IMR-90 (cell line): ENCODE measurements at regions not wholly inside any gene's neighbourhood (a gene's known extent, or its start where the extent isn't known, plus 50 kb on each side); places are given as distances from the start of the nearest gene placed in this dataset.
A peak's percentile ranks its signal among the peaks of the same experiment; 100 is the strongest.

ENCODE experiments used
- ATAC-seq: fragments of 200-7000 bp; cut with Tn5 transposase; 2 replicates; pipeline ENCODE4 v1.9.1; 2020; ENCODE audit warnings: low read depth, mild to moderate bottlenecking, moderate library complexity
- BruUV-seq: library from RNA; stranded (reverse); fragments of 400-500 nt; replicated peaks from 2 replicates; lab custom pipeline; 2021; lab: Mats Ljungman, UMichigan
- CTCF ChIA-PET: fragments of 300-600 bp; formaldehyde crosslinking; extraction: SDS; loops from one replicate; lab custom pipeline; 2021; ENCODE audit warnings: antibody characterized with exemption; lab: Yijun Ruan, JAX
- POLR2A ChIA-PET: fragments of 300-600 bp; sonication (Branson Sonifier 250); formaldehyde crosslinking; loops from one replicate; lab custom pipeline; 2022; ENCODE audit warnings: antibody characterized with exemption; ENCODE audit not compliant: unreplicated experiment; lab: Charles Lee
- DNase-seq: peaks from one replicate; pipeline ENCODE4 v3.0.0; 2013
- H2AFZ ChIP-seq: replicated peaks from 2 replicates; pipeline ENCODE3; 2013; ENCODE audit warnings: low read length, mild to moderate bottlenecking; ENCODE audit not compliant: poor library complexity
- H2AK5ac ChIP-seq: 2 replicates; pipeline ENCODE4 v1.6.1; 2013; ENCODE audit warnings: low read depth, low read length, inconsistent platforms
- H2AK9ac ChIP-seq: replicated peaks from 2 replicates; pipeline ENCODE3; 2013; ENCODE audit warnings: mild to moderate bottlenecking, low read depth, low read length, moderate library complexity; ENCODE audit not compliant: poor library complexity
- H2BK120ac ChIP-seq: 2 replicates; pipeline ENCODE4 v1.6.1; 2013; ENCODE audit warnings: low read depth, low read length, inconsistent platforms
- H2BK15ac ChIP-seq: 3 replicates; pipeline ENCODE4 v1.6.1; 2013; ENCODE audit warnings: low read depth, low read length, inconsistent platforms
- H2BK20ac ChIP-seq: 2 replicates; pipeline ENCODE4 v1.6.1; 2013; ENCODE audit warnings: low read depth, mild to moderate bottlenecking, inconsistent platforms, low read length, moderate library complexity
- H2BK5ac ChIP-seq: 2 replicates; pipeline ENCODE4 v1.6.1; 2013; ENCODE audit warnings: mild to moderate bottlenecking, low read depth, low read length, inconsistent platforms; ENCODE audit not compliant: poor library complexity, severe bottlenecking
- H3K14ac ChIP-seq: replicated peaks from 2 replicates; pipeline ENCODE4 v1.6.1; 2013; ENCODE audit warnings: low read depth, low read length, inconsistent platforms
- H3K18ac ChIP-seq: 2 replicates; pipeline ENCODE4 v1.6.1; 2013; ENCODE audit warnings: low read depth, low read length, control low read depth
- H3K23ac ChIP-seq: 2 replicates; pipeline ENCODE4 v1.6.1; 2013; ENCODE audit warnings: low read depth, low read length, inconsistent platforms
- H3K27ac ChIP-seq: 2 replicates; pipeline ENCODE4 v1.5.1; 2013; ENCODE audit warnings: mild to moderate bottlenecking, control low read depth, low read length; ENCODE audit not compliant: insufficient read depth
- H3K27me3 ChIP-seq: 2 replicates; pipeline ENCODE4 v1.6.1; 2013; ENCODE audit warnings: low read length; ENCODE audit not compliant: control insufficient read depth, insufficient read depth
- H3K36me3 ChIP-seq: 2 replicates; pipeline ENCODE4 v1.6.1; 2013; ENCODE audit warnings: low read length, mixed read lengths; ENCODE audit not compliant: control insufficient read depth, insufficient read depth
- H3K4ac ChIP-seq: 2 replicates; pipeline ENCODE4 v1.6.1; 2013; ENCODE audit warnings: low read depth, low read length, inconsistent platforms
- H3K4me1 ChIP-seq: 2 replicates; pipeline ENCODE4 v1.6.1; 2013; ENCODE audit warnings: low read length, mixed read lengths; ENCODE audit not compliant: control insufficient read depth, insufficient read depth
- H3K4me2 ChIP-seq: 2 replicates; pipeline ENCODE4 v1.6.1; 2013; ENCODE audit warnings: low read depth, mild to moderate bottlenecking, control low read depth, low read length, moderate library complexity
- H3K4me3 ChIP-seq: 2 replicates; pipeline ENCODE4 v1.5.1; 2013; ENCODE audit warnings: low read depth, mild to moderate bottlenecking, control low read depth, low read length, moderate library complexity; ENCODE audit not compliant: insufficient read depth
- H3K56ac ChIP-seq: 2 replicates; pipeline ENCODE4 v1.6.1; 2013; ENCODE audit warnings: low read length, inconsistent platforms; ENCODE audit not compliant: insufficient read depth; ENCODE audit errors: extremely low read depth
- H3K79me1 ChIP-seq, 2 experiments: 2 replicates each; pipeline ENCODE4 v1.6.1; 2013; ENCODE audit warnings: low read length in 2 of 2, inconsistent platforms in 1 of 2, low read depth in 1 of 2
- H3K9ac ChIP-seq: 2 replicates; pipeline ENCODE4 v1.6.1; 2013; ENCODE audit warnings: low read depth, low read length, control low read depth
- H3K9me1 ChIP-seq: 2 replicates; pipeline ENCODE4 v1.6.1; 2013; ENCODE audit warnings: low read length, inconsistent platforms; ENCODE audit not compliant: insufficient read depth
- H3K9me3 ChIP-seq: 2 replicates; pipeline ENCODE4 v1.6.1; 2013; ENCODE audit warnings: low read length; ENCODE audit not compliant: control insufficient read depth, insufficient read depth
- H4K20me1 ChIP-seq: 2 replicates; pipeline ENCODE4 v1.6.1; 2013; ENCODE audit warnings: low read length, inconsistent platforms; ENCODE audit not compliant: insufficient read depth
- H4K5ac ChIP-seq: 2 replicates; pipeline ENCODE4 v1.6.1; 2013; ENCODE audit warnings: mild to moderate bottlenecking, low read depth, low read length, control low read depth
- H4K8ac ChIP-seq, 2 experiments: 2 replicates each; pipeline ENCODE4 v1.6.1; 2013; ENCODE audit warnings: low read depth in 2 of 2, low read length in 2 of 2, control low read depth in 1 of 2, inconsistent platforms in 1 of 2
- H4K91ac ChIP-seq: 2 replicates; pipeline ENCODE4 v1.6.1; 2013; ENCODE audit warnings: low read depth, low read length, inconsistent platforms; ENCODE audit not compliant: insufficient read depth
- MAZ ChIP-seq: IDR thresholded peaks from 2 replicates; pipeline ENCODE4 v1.6.1; 2012; ENCODE audit warnings: low read depth, mild to moderate bottlenecking, low read length, improper control_type of control experiment, moderate library complexity, borderline replicate concordance
- RFX5 ChIP-seq: IDR thresholded peaks from 2 replicates; pipeline ENCODE4 v1.8.0; 2012; ENCODE audit warnings: low read depth, mild to moderate bottlenecking, low read length, moderate library complexity
- WGBS, 2 experiments: methylation state at CpG; one replicate each; pipeline versions ENCODE4 v1.1.5 to v1.1.7; 2013; ENCODE audit warnings: missing lambda C conversion rate in 2 of 2; ENCODE audit not compliant: insufficient read length in 1 of 2; ENCODE audit errors: extremely low coverage in 2 of 2; 5-methylcytosine and 5-hydroxymethylcytosine counted together
- dilution Hi-C: fragments of 300-500 bp; cut with HindIII; formaldehyde crosslinking; loops from one replicate; pipeline ENCODE4 v1.14.3; 2018; ENCODE audit warnings: low sequenced_read_pairs; ENCODE audit not compliant: unreplicated experiment
- in situ Hi-C: fragments of 300-500 bp; cut with MboI; formaldehyde crosslinking; loops from 3 replicates; pipeline ENCODE4 v1.14.3; 2019; ENCODE audit warnings: low sequenced_read_pairs, inconsistent platforms, mixed read lengths
- intact Hi-C: fragments of 100-400 bp; cut with micrococcal nuclease; formaldehyde crosslinking; loops from 2 replicates; pipeline ENCODE4 v1.10.0; 2022
- TF ChIP-seq, protein P1 (sequence below): fragments of 150-350 bp; IDR thresholded peaks from 2 replicates; pipeline ENCODE4 v1.6.1; 2016; ENCODE audit warnings: low read depth, mild to moderate bottlenecking, low read length, moderate library complexity, borderline replicate concordance

DNA sequence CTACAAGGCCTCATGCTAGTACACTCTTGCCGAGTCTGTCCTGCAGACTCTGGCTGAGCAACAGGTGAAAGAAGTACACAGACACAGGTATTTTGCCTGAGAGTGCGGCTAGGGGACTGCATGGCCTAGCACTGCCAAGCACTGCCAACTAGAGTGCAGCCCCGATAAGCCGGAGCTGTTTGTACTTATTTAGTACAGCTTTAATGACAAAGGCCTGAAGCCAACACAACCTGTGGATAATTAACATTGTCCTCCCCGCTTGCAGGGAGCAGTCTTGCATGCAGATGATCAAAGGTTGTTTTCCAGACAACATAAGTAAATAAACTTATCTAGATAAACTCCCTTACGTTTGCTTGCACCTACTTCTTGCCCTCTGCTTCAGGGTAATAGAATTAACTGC lies 63.7 kb upstream of the MMADHC start:
- Histone ChIP-seq H3K79me1 (no peaks in the 10 kb centered on the region; a peak in 1 of 4 replicates), H2BK5ac (no peak overlapping the region), H3K36me3 (no peaks in the 10 kb centered on the region), H3K14ac (no peak overlapping the region), H3K4me1 (peaks cover 8% of the 10 kb centered on the region), H3K9ac (no peak overlapping the region), H3K4me2 (no peak overlapping the region), H2BK15ac (peak overlapping the region; percentile 29; the same call in 1 of the 3 replicates), H3K9me1 (peaks cover 12% of the 10 kb centered on the region; the same call in 1 of the 2 replicates), H2BK120ac (no peak overlapping the region), H3K4ac (no peak overlapping the region), H2AFZ (no peak overlapping the region), H2BK20ac (no peak overlapping the region), H3K56ac (no peak overlapping the region), H3K27me3 (no peaks in the 10 kb centered on the region), H4K91ac (no peak overlapping the region), H2AK5ac (peak overlapping the region; percentile 39; the same call in 1 of the 2 replicates), H3K27ac (no peak overlapping the region), H4K5ac (no peak overlapping the region), H3K23ac (no peak overlapping the region), H4K8ac (no peak overlapping the region), H3K18ac (no peak overlapping the region), H3K4me3 (no peak overlapping the region), H3K9me3 (peaks cover 2% of the 10 kb centered on the region; the same call in 1 of the 2 replicates), H4K20me1 (peaks cover 3% of the 10 kb centered on the region; the same call in 1 of the 2 replicates), H2AK9ac (no peak overlapping the region)
- TF ChIP-seq MAZ = no peak
- TF ChIP-seq RFX5 = no peak
- TF ChIP-seq, protein P1, sequence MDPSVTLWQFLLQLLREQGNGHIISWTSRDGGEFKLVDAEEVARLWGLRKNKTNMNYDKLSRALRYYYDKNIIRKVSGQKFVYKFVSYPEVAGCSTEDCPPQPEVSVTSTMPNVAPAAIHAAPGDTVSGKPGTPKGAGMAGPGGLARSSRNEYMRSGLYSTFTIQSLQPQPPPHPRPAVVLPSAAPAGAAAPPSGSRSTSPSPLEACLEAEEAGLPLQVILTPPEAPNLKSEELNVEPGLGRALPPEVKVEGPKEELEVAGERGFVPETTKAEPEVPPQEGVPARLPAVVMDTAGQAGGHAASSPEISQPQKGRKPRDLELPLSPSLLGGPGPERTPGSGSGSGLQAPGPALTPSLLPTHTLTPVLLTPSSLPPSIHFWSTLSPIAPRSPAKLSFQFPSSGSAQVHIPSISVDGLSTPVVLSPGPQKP = no peak
- ChIA-PET POLR2A (no interaction called here), CTCF (no interaction called here)
- intact Hi-C loops = no loop called here
- ATAC-seq (no peak), DNase-seq (no peak)
- 100% methylated on average over 1 of the region's 6 CpGs; no CpG with 5 or more reads in 1 of the 2 experiments for WGBS, 2 experiments
- dilution Hi-C loops = no loop called here
- BruUV-seq = no TSS peak
- in situ Hi-C loops = no loop called here
